ENCODE measurements at regions not wholly inside any gene's neighbourhood (a gene's known extent, or its start where the extent isn't known, plus 50 kb on each side); places are given as distances from the start of the nearest gene placed in this dataset.

DNA sequence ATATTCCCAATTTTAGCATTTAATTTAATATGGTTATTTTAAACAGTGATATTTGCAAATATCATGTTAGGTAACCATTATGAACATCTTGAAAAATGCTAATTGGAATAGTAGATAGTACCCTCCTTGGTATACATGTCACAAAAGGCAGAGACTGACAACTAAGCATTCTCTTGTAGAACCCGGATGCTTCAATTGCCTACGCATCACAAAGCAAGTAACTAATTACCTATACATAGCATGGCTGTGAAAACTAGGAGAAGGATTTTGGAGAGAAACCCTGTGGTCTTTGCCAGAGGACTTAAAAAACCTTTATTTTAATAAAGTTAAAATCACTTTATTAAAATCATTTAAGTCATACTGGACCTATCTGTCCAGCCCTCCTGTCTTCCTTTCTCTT lies 764.1 kb upstream of the TENM3 start:
- TF ChIP-seq ZNF264 (CRISPR knock-in tag; IDR thresholded peaks at IDR 0.05) (no peak), MXI1 (IDR thresholded peaks at IDR 0.05; ENCODE audit: borderline replicate concordance, low read depth, low read length) (no peak), MAFF (IDR thresholded peaks at IDR 0.05; ENCODE audit: low read depth, low read length) (no peak), SIN3A (IDR thresholded peaks at IDR 0.05; ENCODE audit: borderline replicate concordance, low read depth, low read length) (no peak), FOXM1 (CRISPR knock-in tag; IDR thresholded peaks at IDR 0.05) (no peak), ARNT (IDR thresholded peaks at IDR 0.05) (no peak)
- TF ChIP-seq, protein P1, sequence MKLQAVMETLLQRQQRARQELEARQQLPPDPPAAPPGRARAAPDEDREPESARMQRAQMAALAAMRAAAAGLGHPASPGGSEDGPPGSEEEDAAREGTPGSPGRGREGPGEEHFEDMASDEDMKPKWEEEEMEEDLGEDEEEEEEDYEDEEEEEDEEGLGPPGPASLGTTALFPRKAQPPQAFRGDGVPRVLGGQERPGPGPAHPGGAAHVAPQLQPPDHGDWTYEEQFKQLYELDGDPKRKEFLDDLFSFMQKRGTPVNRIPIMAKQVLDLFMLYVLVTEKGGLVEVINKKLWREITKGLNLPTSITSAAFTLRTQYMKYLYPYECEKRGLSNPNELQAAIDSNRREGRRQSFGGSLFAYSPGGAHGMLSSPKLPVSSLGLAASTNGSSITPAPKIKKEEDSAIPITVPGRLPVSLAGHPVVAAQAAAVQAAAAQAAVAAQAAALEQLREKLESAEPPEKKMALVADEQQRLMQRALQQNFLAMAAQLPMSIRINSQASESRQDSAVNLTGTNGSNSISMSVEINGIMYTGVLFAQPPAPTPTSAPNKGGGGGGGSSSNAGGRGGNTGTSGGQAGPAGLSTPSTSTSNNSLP (IDR thresholded peaks at IDR 0.05; ENCODE audit: low read depth, low read length): no peak
- TF ChIP-seq, protein P2, sequence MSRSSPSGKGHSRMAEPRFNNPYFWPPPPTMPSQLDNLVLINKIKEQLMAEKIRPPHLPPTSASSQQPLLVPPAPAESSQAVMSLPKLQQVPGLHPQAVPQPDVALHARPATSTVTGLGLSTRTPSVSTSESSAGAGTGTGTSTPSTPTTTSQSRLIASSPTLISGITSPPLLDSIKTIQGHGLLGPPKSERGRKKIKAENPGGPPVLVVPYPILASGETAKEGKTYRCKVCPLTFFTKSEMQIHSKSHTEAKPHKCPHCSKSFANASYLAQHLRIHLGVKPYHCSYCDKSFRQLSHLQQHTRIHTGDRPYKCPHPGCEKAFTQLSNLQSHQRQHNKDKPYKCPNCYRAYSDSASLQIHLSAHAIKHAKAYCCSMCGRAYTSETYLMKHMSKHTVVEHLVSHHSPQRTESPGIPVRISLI (CRISPR knock-in tag; IDR thresholded peaks at IDR 0.05; ENCODE audit: borderline replicate concordance): no peak
- TF ChIP-seq, protein P3, sequence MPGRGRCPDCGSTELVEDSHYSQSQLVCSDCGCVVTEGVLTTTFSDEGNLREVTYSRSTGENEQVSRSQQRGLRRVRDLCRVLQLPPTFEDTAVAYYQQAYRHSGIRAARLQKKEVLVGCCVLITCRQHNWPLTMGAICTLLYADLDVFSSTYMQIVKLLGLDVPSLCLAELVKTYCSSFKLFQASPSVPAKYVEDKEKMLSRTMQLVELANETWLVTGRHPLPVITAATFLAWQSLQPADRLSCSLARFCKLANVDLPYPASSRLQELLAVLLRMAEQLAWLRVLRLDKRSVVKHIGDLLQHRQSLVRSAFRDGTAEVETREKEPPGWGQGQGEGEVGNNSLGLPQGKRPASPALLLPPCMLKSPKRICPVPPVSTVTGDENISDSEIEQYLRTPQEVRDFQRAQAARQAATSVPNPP (CRISPR knock-in tag; IDR thresholded peaks at IDR 0.05): no peak

Measured in HepG2 (cell line).